Left lung (tissue), 4 donors: ENCODE measurements at regions not wholly inside any gene's neighbourhood (a gene's known extent, or its start where the extent isn't known, plus 50 kb on each side); places are given as distances from the start of the nearest gene placed in this dataset.

Source experiments
- ATAC-seq: fragments of 200-7000 bp; cut with Tn5 transposase; one replicate; pipeline ENCODE4 v1.9.1; 2020; ENCODE audit warnings: moderate library complexity
- DNase-seq, 4 donors: peaks; one replicate each; pipeline ENCODE4 v3.0.0-alpha.2; 2013 to 2020
- H3K27ac ChIP-seq, 2 donors: fragments of 200-600 bp; sonication (generic) in 1 of 2; one replicate each; pipeline versions ENCODE4 v1.5.0 to v1.8.0; 2020 to 2021
- H3K27me3 ChIP-seq, 2 donors: fragments of 200-600 bp; sonication (generic) in 1 of 2; one replicate each; pipeline versions ENCODE4 v1.5.0 to v1.8.0; 2020 to 2021
- H3K36me3 ChIP-seq, 2 donors: fragments of 200-600 bp; sonication (generic) in 1 of 2; one replicate each; pipeline versions ENCODE4 v1.5.0 to v1.8.0; 2020 to 2021
- H3K4me1 ChIP-seq, 2 donors: fragments of 200-600 bp; one replicate each; pipeline ENCODE4 v1.8.0; 2021
- H3K4me3 ChIP-seq, 2 donors: fragments of 200-600 bp; sonication (generic) in 1 of 2; one replicate each; pipeline versions ENCODE4 v1.5.0 to v1.8.0; 2020 to 2021; ENCODE audit warnings: mild to moderate bottlenecking in 1 of 2
- H3K9me3 ChIP-seq, 2 donors: fragments of 200-600 bp; sonication (generic) in 1 of 2; one replicate each; pipeline versions ENCODE4 v1.5.0 to v1.8.0; 2020 to 2021
- intact Hi-C, 2 donors: fragments of 100-400 bp; cut with DNase I; formaldehyde crosslinking; loops; one replicate each; pipeline versions ENCODE4 v1.11.2 to v1.14.2; 2022
- TF ChIP-seq, protein P1 (sequence below), 2 donors: fragments of 200-600 bp; sonication (generic) in 1 of 2; IDR thresholded peaks; one replicate each; pipeline versions ENCODE4 v1.5.0 to v1.8.0; 2021; ENCODE audit warnings: antibody characterized with exemption in 2 of 2
- donor health status: DM: no; HTN: yes; CAD: no.
- donor health status: DM: no; HTN: no; CAD: no.

DNA sequence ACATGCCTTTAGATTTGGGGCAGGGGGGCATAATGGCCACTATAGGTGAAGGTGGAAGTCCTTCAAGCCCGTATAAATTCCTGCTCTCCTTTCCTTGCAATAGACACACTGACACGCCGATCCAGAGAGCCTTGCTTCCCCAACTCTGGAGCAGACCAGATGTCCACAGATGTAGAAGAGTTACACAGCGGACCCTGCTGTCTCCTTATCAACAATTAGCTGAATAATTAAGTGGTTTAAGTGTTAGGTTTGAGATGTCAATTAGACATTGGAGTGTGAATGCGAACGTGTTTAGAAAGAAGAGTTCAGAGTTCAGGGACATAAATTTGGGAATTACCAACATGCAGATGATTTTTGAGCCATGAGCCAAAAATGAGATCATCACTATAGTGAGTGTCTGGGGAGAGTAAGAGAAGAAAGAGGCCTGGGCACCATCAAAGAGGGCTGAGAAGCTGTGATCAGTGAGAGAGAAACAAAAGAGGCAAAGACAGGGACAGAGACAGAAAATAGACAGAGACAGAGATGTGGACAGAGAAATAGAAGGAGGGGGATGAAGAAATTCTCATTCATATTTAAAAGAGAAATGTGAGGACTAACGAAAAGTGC lies 734.4 kb upstream of the ADAMTS16 start:
- DNase-seq, result no peak
- intact Hi-C loops, result no loop called here
- Histone ChIP-seq H3K27me3 (no peaks in the 10 kb centered on the region), H3K4me1 (no peaks in the 10 kb centered on the region), H3K4me3 (no peak overlapping the region), H3K36me3 (no peaks in the 10 kb centered on the region), H3K9me3 (no peaks in the 10 kb centered on the region), H3K27ac (no peak overlapping the region)
- TF ChIP-seq, protein P1, sequence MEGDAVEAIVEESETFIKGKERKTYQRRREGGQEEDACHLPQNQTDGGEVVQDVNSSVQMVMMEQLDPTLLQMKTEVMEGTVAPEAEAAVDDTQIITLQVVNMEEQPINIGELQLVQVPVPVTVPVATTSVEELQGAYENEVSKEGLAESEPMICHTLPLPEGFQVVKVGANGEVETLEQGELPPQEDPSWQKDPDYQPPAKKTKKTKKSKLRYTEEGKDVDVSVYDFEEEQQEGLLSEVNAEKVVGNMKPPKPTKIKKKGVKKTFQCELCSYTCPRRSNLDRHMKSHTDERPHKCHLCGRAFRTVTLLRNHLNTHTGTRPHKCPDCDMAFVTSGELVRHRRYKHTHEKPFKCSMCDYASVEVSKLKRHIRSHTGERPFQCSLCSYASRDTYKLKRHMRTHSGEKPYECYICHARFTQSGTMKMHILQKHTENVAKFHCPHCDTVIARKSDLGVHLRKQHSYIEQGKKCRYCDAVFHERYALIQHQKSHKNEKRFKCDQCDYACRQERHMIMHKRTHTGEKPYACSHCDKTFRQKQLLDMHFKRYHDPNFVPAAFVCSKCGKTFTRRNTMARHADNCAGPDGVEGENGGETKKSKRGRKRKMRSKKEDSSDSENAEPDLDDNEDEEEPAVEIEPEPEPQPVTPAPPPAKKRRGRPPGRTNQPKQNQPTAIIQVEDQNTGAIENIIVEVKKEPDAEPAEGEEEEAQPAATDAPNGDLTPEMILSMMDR (IDR thresholded peaks at IDR 0.05), result no peak
- no peak for ATAC-seq

DNA sequence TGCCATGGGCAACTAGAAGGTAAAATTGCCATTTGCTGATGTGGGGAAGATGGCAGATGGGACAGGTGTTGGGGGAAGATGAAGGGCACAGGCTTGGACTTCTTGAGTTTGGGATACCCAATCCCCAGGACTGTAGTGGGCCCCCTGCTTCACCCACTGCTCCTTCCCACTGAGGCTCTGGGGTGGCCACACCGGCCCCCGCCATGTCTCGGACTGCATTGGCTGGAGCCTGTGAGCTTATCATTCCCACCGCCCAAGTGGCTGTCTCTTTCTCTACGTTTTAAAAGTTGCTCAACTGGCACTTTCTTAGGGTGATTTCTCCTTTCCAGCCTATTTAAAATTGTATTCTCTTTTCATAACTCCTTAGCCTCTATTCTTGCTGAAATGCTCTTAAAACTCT lies 730.0 kb upstream of the ADAMTS16 start:
- TF ChIP-seq, protein P1 (IDR thresholded peaks at IDR 0.05), result no peak
- Histone ChIP-seq H3K27ac (no peak overlapping the region), H3K36me3 (no peaks in the 10 kb centered on the region), H3K4me1 (no peaks in the 10 kb centered on the region), H3K4me3 (no peak overlapping the region), H3K27me3 (no peaks in the 10 kb centered on the region), H3K9me3 (peaks cover 0 to 2% of the 10 kb centered on the region in 2 donors)
- ATAC-seq (no peak), DNase-seq (no peak)
- intact Hi-C loops, result no loop called here

DNA sequence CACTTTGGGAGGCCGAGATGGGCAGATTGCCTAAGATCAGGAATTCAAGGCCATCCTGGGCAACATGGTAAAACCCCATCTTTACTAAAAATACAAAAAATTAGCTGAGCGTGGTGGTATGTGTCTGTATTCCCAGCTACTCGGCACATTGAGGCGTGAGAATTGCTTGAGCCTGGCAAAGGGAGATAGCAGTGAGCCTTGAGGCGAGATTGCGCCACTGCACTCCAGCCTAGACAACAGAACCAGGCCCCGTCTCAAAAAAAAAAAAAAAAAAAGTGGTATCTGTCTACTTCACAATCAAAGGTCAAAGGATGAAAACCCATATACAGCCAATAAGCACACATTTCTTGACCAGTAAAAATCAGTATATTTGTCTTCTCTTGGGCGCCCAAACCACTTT lies 728.5 kb upstream of the ADAMTS16 start:
- DNase-seq, result no peak
- H3K4me3 ChIP-seq, result no peak overlapping the region
- no peaks in the 10 kb centered on the region for H3K4me1 ChIP-seq
- intact Hi-C loops, result no loop called here
- no peaks in the 10 kb centered on the region for H3K36me3 ChIP-seq
- H3K27me3 ChIP-seq, result no peaks in the 10 kb centered on the region
- H3K27ac ChIP-seq, result no peak overlapping the region
- ATAC-seq, result no peak
- H3K9me3 ChIP-seq, result peaks cover 0 to 2% of the 10 kb centered on the region in 2 donors
- TF ChIP-seq, protein P1 (IDR thresholded peaks at IDR 0.05), result no peak

DNA sequence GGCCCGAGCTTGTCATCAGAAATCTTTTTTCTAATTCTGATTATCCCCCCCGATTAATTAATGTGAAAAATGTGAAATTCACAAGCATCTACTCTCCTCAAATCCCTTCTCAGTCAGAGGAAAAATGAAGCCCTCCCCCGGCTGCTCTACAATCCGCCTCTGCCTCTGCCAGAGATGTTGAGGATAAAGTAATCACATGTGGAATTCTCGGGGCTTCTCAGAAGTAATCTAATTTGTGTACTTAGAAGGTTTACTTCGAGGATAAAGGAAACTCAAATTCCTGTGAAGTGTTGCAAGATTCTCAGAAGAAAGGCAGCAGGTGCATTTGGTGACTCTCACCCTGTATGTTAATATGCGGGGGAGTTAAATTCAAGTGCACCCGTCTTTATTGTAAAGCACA lies 726.1 kb upstream of the ADAMTS16 start:
- H3K27ac ChIP-seq, result no peak overlapping the region
- no peaks in the 10 kb centered on the region for H3K4me1 ChIP-seq
- no peaks in the 10 kb centered on the region for H3K27me3 ChIP-seq
- intact Hi-C loops, result no loop called here
- H3K9me3 ChIP-seq, result peaks cover 0 to 2% of the 10 kb centered on the region in 2 donors
- no peaks in the 10 kb centered on the region for H3K36me3 ChIP-seq
- no peak overlapping the region for H3K4me3 ChIP-seq
- TF ChIP-seq, protein P1 (IDR thresholded peaks at IDR 0.05), result no peak
- no peak for ATAC-seq
- DNase-seq, result no peak

DNA sequence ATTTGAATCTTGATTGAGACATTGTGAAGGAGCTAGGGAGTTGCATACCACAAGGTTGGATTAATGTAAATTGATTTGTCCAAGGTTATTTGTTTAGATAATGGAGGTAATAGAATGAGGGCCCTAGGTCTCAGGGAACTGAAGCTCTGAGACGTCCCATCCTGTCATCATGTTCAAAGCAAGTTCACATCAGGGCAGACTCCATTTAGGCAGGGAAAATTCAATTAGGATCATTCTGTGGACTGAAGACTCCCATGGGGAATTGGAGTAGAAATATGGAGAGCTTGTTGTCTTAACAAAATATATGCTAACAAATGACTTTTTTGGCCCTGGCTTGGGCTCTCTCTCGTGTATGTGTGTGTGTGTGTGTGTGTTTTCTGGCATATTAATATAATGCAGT lies 722.0 kb upstream of the ADAMTS16 start:
- H3K4me3 ChIP-seq, result no peak overlapping the region
- intact Hi-C loops, result no loop called here
- no peak for ATAC-seq
- no peak for DNase-seq
- H3K27me3 ChIP-seq, result no peaks in the 10 kb centered on the region
- H3K4me1 ChIP-seq, result no peaks in the 10 kb centered on the region
- H3K9me3 ChIP-seq, result no peaks in the 10 kb centered on the region
- H3K36me3 ChIP-seq, result no peaks in the 10 kb centered on the region
- no peak overlapping the region for H3K27ac ChIP-seq
- TF ChIP-seq, protein P1 (IDR thresholded peaks at IDR 0.05), result no peak
